PFSK-1 (cell line): ENCODE measurements at regions not wholly inside any gene's neighbourhood (a gene's known extent, or its start where the extent isn't known, plus 50 kb on each side); places are given as distances from the start of the nearest gene placed in this dataset.

Source experiments
- POLR2AphosphoS5 ChIP-seq: IDR thresholded peaks from 2 replicates; pipeline ENCODE4 v1.6.1; 2012; ENCODE audit warnings: low read depth, mild to moderate bottlenecking, control low read depth, low read length, moderate library complexity
- SIN3A ChIP-seq: IDR thresholded peaks from 2 replicates; pipeline ENCODE4 v1.6.1; 2012; ENCODE audit warnings: mild to moderate bottlenecking, low read length, moderate library complexity, borderline replicate concordance; ENCODE audit not compliant: insufficient read depth
- TF ChIP-seq, protein P1 (sequence below), 2 experiments: IDR thresholded peaks; 2 replicates each; pipeline versions ENCODE4 v1.6.1 to v1.8.0; 2011 to 2012; ENCODE audit warnings: low read depth in 2 of 2, low read length in 2 of 2, control low read depth in 1 of 2, inconsistent platforms in 1 of 2, mild to moderate bottlenecking in 1 of 2, moderate library complexity in 1 of 2; ENCODE audit not compliant: insufficient read depth in 1 of 2

DNA sequence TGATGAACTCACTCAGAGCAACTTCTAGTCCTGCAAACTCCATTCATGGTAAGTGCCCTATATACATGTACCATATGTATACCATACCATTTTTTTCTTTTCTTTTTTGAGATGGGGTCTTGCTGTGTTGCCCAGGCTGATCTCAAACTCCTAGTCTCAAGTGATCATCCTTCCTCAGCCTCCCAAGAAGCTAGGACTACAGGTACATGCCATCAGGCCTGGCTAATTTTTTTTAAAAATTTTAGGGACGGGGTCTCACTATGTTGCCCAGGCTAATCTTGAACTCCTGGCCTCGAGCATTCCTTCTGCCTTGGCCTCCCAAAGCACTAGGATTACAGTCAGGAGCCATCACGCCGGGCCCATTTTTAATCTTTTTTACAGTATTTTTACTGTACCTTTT lies 67.3 kb upstream of the MFGE8 start:
- TF ChIP-seq SIN3A (no peak), POLR2AphosphoS5 (no peak)
- TF ChIP-seq, protein P1, sequence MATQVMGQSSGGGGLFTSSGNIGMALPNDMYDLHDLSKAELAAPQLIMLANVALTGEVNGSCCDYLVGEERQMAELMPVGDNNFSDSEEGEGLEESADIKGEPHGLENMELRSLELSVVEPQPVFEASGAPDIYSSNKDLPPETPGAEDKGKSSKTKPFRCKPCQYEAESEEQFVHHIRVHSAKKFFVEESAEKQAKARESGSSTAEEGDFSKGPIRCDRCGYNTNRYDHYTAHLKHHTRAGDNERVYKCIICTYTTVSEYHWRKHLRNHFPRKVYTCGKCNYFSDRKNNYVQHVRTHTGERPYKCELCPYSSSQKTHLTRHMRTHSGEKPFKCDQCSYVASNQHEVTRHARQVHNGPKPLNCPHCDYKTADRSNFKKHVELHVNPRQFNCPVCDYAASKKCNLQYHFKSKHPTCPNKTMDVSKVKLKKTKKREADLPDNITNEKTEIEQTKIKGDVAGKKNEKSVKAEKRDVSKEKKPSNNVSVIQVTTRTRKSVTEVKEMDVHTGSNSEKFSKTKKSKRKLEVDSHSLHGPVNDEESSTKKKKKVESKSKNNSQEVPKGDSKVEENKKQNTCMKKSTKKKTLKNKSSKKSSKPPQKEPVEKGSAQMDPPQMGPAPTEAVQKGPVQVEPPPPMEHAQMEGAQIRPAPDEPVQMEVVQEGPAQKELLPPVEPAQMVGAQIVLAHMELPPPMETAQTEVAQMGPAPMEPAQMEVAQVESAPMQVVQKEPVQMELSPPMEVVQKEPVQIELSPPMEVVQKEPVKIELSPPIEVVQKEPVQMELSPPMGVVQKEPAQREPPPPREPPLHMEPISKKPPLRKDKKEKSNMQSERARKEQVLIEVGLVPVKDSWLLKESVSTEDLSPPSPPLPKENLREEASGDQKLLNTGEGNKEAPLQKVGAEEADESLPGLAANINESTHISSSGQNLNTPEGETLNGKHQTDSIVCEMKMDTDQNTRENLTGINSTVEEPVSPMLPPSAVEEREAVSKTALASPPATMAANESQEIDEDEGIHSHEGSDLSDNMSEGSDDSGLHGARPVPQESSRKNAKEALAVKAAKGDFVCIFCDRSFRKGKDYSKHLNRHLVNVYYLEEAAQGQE (IDR thresholded peaks at IDR 0.05; ENCODE audit: insufficient read depth in 1 of 2, low read depth in 2 of 2, low read length in 2 of 2) = no peak
